ENCODE measurements at regions not wholly inside any gene's neighbourhood (a gene's known extent, or its start where the extent isn't known, plus 50 kb on each side); places are given as distances from the start of the nearest gene placed in this dataset.

DNA sequence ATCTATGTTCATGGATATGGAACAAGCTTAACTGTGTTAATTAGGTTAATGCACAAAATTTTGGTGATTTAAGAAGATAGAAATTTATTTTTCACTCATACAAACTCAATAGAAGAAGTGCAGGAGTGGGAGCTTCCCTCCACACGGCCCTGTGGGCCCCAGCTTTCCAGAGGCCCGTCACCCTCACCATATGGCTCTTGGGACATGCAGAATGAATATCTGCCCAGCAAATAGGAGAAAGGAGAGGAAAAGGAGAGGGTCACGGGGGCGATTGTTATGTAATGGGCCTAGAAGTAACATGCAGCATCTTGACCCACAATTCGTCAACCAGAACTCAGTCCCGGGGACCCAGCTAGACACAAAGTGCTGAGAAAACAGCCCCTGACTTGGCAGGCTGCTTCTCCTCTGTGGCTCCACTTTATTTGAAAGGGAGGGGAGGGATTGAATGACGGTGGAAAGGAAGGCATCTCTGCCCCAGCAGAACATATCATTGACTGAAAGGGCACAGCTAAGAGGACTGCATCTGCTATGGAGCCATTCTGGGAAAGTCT, 648.2 kb upstream of the ID2 start:
- H3K9me3 ChIP-seq (replicated peaks; ENCODE audit: control insufficient read depth, insufficient read depth, low read depth, low read length) = no peaks in the 10 kb centered on the region
- no peak overlapping the region for H3K4me2 ChIP-seq (ENCODE audit: insufficient read depth, low read length)
- H2AFZ ChIP-seq (ENCODE audit: low read depth, low read length) = no peak overlapping the region
- BruUV-seq (replicated peaks) = no TSS peak
- POLR2A ChIA-PET = interaction anchor here (1.5 kb wide), 1 partner anchor 11 kb away, joined by 5 read pairs; no protein-coding TSS in a partner anchor
- CTCF ChIA-PET (ENCODE audit: low intra/inter-chr PET ratio) = no interaction called here
- no peaks in the 10 kb centered on the region for H3K36me3 ChIP-seq (ENCODE audit: control insufficient read depth, insufficient read depth, low read length)
- H3K79me2 ChIP-seq (ENCODE audit: control insufficient read depth, insufficient read depth, low read length) = no peaks in the 10 kb centered on the region; the same call in 2 of the 3 replicates
- H3K9ac ChIP-seq (ENCODE audit: insufficient read depth in 1 of 2, low read depth in 2 of 2, low read length in 2 of 2) = no peak overlapping the region
- in situ Hi-C loops (cut with MboI) (no loop called here), intact Hi-C loops (cut with micrococcal nuclease) (no loop called here)
- H3K4me3 ChIP-seq = no peak overlapping the region
- no peak for ATAC-seq
- 4% methylated on average over 6 of the region's 7 CpGs for WGBS (ENCODE audit: insufficient coverage, low coverage, missing lambda C conversion rate)
- no peaks in the 10 kb centered on the region for H3K4me1 ChIP-seq (replicated peaks in 1 of 2; ENCODE audit: control insufficient read depth in 2 of 2, insufficient read depth in 2 of 2, low read length in 2 of 2)
- peaks cover 3% of the 10 kb centered on the region; the same call in 1 of the 2 replicates for H4K20me1 ChIP-seq (replicated peaks; ENCODE audit: control insufficient read depth, insufficient read depth, low read length)
- H3K27ac ChIP-seq (ENCODE audit: extremely low read depth, low read depth, low read length) = no peak overlapping the region
- peaks cover 16 to 34% of the 10 kb centered on the region in 2 experiments; a peak in 4 of 5 replicates for H3K27me3 ChIP-seq (ENCODE audit: control insufficient read depth in 2 of 2, insufficient read depth in 2 of 2, low read length in 2 of 2)
- FAIRE-seq = no peak
- no peaks in the 10 kb centered on the region for H3K9me1 ChIP-seq (ENCODE audit: control insufficient read depth, insufficient read depth, low read length)
- no peak for DNase-seq (ENCODE audit: extremely low read depth in 1 of 4, low spot score in 3 of 4)
- TF ChIP-seq HNRNPLL (IDR thresholded peaks at IDR 0.05; ENCODE audit: low read depth, low read length, poor library complexity, severe bottlenecking) = no peak
- no peak for TF ChIP-seq CHCHD3 (CRISPR knock-in tag; IDR thresholded peaks at IDR 0.05)
- TF ChIP-seq NR2C1 (IDR thresholded peaks at IDR 0.05) = no peak
- no peak for TF ChIP-seq NR2C1 (tag; IDR thresholded peaks at IDR 0.05)
- no peak for TF ChIP-seq POLR2AphosphoS2 (IDR thresholded peaks at IDR 0.05; ENCODE audit: low read length)
- TF ChIP-seq ZNF121 (CRISPR knock-in tag; conservative IDR thresholded peaks at IDR 0.05) = no peak
- no peak for TF ChIP-seq COPS2 (conservative IDR thresholded peaks at IDR 0.05)
- TF ChIP-seq, protein P1, sequence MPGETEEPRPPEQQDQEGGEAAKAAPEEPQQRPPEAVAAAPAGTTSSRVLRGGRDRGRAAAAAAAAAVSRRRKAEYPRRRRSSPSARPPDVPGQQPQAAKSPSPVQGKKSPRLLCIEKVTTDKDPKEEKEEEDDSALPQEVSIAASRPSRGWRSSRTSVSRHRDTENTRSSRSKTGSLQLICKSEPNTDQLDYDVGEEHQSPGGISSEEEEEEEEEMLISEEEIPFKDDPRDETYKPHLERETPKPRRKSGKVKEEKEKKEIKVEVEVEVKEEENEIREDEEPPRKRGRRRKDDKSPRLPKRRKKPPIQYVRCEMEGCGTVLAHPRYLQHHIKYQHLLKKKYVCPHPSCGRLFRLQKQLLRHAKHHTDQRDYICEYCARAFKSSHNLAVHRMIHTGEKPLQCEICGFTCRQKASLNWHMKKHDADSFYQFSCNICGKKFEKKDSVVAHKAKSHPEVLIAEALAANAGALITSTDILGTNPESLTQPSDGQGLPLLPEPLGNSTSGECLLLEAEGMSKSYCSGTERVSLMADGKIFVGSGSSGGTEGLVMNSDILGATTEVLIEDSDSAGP (CRISPR knock-in tag; IDR thresholded peaks at IDR 0.05) = no peak
- no peak for TF ChIP-seq KLF1 (tag; IDR thresholded peaks at IDR 0.05)
- TF ChIP-seq, protein P2, sequence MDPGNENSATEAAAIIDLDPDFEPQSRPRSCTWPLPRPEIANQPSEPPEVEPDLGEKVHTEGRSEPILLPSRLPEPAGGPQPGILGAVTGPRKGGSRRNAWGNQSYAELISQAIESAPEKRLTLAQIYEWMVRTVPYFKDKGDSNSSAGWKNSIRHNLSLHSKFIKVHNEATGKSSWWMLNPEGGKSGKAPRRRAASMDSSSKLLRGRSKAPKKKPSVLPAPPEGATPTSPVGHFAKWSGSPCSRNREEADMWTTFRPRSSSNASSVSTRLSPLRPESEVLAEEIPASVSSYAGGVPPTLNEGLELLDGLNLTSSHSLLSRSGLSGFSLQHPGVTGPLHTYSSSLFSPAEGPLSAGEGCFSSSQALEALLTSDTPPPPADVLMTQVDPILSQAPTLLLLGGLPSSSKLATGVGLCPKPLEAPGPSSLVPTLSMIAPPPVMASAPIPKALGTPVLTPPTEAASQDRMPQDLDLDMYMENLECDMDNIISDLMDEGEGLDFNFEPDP (CRISPR knock-in tag; IDR thresholded peaks at IDR 0.05) = no peak
- TF ChIP-seq ZFP1 (CRISPR knock-in tag; IDR thresholded peaks at IDR 0.05) = no peak
- TF ChIP-seq, protein P3, sequence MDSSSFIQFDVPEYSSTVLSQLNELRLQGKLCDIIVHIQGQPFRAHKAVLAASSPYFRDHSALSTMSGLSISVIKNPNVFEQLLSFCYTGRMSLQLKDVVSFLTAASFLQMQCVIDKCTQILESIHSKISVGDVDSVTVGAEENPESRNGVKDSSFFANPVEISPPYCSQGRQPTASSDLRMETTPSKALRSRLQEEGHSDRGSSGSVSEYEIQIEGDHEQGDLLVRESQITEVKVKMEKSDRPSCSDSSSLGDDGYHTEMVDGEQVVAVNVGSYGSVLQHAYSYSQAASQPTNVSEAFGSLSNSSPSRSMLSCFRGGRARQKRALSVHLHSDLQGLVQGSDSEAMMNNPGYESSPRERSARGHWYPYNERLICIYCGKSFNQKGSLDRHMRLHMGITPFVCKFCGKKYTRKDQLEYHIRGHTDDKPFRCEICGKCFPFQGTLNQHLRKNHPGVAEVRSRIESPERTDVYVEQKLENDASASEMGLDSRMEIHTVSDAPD (CRISPR knock-in tag; IDR thresholded peaks at IDR 0.05) = no peak
- TF ChIP-seq ZNF217 (CRISPR knock-in tag; IDR thresholded peaks at IDR 0.05) = no peak
- TF ChIP-seq CREB1 (IDR thresholded peaks at IDR 0.05) = no peak
- TF ChIP-seq CREB1 (CRISPR knock-in tag; IDR thresholded peaks at IDR 0.05) = no peak
- TF ChIP-seq ZNF75A (CRISPR knock-in tag; IDR thresholded peaks at IDR 0.05) = no peak
- TF ChIP-seq TGIF2 (CRISPR knock-in tag; IDR thresholded peaks at IDR 0.05) = no peak
- TF ChIP-seq TCFL5 (CRISPR knock-in tag; conservative IDR thresholded peaks at IDR 0.05) = no peak
- no peak for TF ChIP-seq CC2D1A (IDR thresholded peaks at IDR 0.05)

Data from K562 (cell line).